ENCODE measurements at regions not wholly inside any gene's neighbourhood (a gene's known extent, or its start where the extent isn't known, plus 50 kb on each side); places are given as distances from the start of the nearest gene placed in this dataset.

GRCh38 chr4:53784112-53784511, 192.8 kb upstream of the LNX1 start:
- H3K27me3 Mint-ChIP-seq (ENCODE audit: insufficient read depth, low read depth, poor library complexity) = no peaks in the 10 kb centered on the region
- H3K27me3 ChIP-seq (ENCODE audit: insufficient read depth) = no peaks in the 10 kb centered on the region
- H3K4me2 ChIP-seq = no peak overlapping the region
- no peak overlapping the region for H3K4me3 Mint-ChIP-seq
- no peaks in the 10 kb centered on the region for H3K4me1 Mint-ChIP-seq
- no peaks in the 10 kb centered on the region for H3K36me3 ChIP-seq (ENCODE audit: insufficient read depth)
- DNase-seq (ENCODE audit: low spot score) = no peak
- H3K4me1 ChIP-seq (ENCODE audit: insufficient read depth) = no peaks in the 10 kb centered on the region; the same call in 1 of the 2 replicates
- no peak overlapping the region for H3K27ac ChIP-seq (ENCODE audit: low read depth)
- H3K27ac Mint-ChIP-seq = no peak overlapping the region
- no peak overlapping the region for H3K4me3 ChIP-seq
- no peaks in the 10 kb centered on the region for H3K9me3 Mint-ChIP-seq
- no peaks in the 10 kb centered on the region for H3K79me2 ChIP-seq (replicated peaks; ENCODE audit: insufficient read depth)
- no peak for ATAC-seq
- no peaks in the 10 kb centered on the region for H3K9me2 ChIP-seq (ENCODE audit: insufficient read depth)
- H3F3A ChIP-seq (replicated peaks; ENCODE audit: low read depth) = no peaks in the 10 kb centered on the region
- no peak overlapping the region for H2AFZ ChIP-seq
- no peaks in the 10 kb centered on the region for H3K36me3 Mint-ChIP-seq (ENCODE audit: low read depth)
- H4K20me1 ChIP-seq (replicated peaks; ENCODE audit: insufficient read depth) = no peaks in the 10 kb centered on the region
- no peak for TF ChIP-seq CREB1 (CRISPR knock-in tag; IDR thresholded peaks at IDR 0.05; ENCODE audit: low read depth)
- no peak for TF ChIP-seq EZH2phosphoT487 (IDR thresholded peaks at IDR 0.05; ENCODE audit: unreplicated experiment)
- TF ChIP-seq JUNB (IDR thresholded peaks at IDR 0.05; ENCODE audit: unreplicated experiment) = no peak
- no peak for TF ChIP-seq POLR2AphosphoS5 (IDR thresholded peaks at IDR 0.05; ENCODE audit: low read depth)
- TF ChIP-seq ZNF331 (CRISPR knock-in tag; IDR thresholded peaks at IDR 0.05; ENCODE audit: low read depth) = no peak
- TF ChIP-seq NANOG (IDR thresholded peaks at IDR 0.05; ENCODE audit: borderline replicate concordance) = no peak
- no peak for TF ChIP-seq ZNF114 (CRISPR knock-in tag; IDR thresholded peaks at IDR 0.05)
- no peak for TF ChIP-seq EZH2 (IDR thresholded peaks at IDR 0.05; ENCODE audit: low read depth, unreplicated experiment)
- TF ChIP-seq STAT1 (IDR thresholded peaks at IDR 0.05; ENCODE audit: unreplicated experiment) = no peak
- TF ChIP-seq REST (IDR thresholded peaks at IDR 0.05; ENCODE audit: unreplicated experiment) = no peak

GRCh38 chr4:53783208-53783859, 192.0 kb upstream of the LNX1 start:
- Histone ChIP-seq H3K27me3 (ENCODE audit: insufficient read depth) (no peaks in the 10 kb centered on the region), H3K4me3 (no peak overlapping the region), H3K27ac (ENCODE audit: low read depth) (no peak overlapping the region), H3K36me3 (ENCODE audit: insufficient read depth) (no peaks in the 10 kb centered on the region), H2AFZ (no peak overlapping the region), H4K20me1 (replicated peaks; ENCODE audit: insufficient read depth) (no peaks in the 10 kb centered on the region), H3K4me1 (ENCODE audit: insufficient read depth) (no peaks in the 10 kb centered on the region; the same call in 1 of the 2 replicates), H3K4me2 (no peak overlapping the region), H3K79me2 (replicated peaks; ENCODE audit: insufficient read depth) (no peaks in the 10 kb centered on the region), H3F3A (replicated peaks; ENCODE audit: low read depth) (no peaks in the 10 kb centered on the region), H3K9me2 (ENCODE audit: insufficient read depth) (no peaks in the 10 kb centered on the region)
- H3K27me3 Mint-ChIP-seq (ENCODE audit: insufficient read depth, low read depth, poor library complexity) = no peaks in the 10 kb centered on the region
- no peak for DNase-seq (ENCODE audit: low spot score)
- H3K36me3 Mint-ChIP-seq (ENCODE audit: low read depth) = no peaks in the 10 kb centered on the region
- H3K4me1 Mint-ChIP-seq = no peaks in the 10 kb centered on the region
- no peak overlapping the region for H3K4me3 Mint-ChIP-seq
- no peak for ATAC-seq
- no peaks in the 10 kb centered on the region for H3K9me3 Mint-ChIP-seq
- H3K27ac Mint-ChIP-seq = no peak overlapping the region
- TF ChIP-seq REST (IDR thresholded peaks at IDR 0.05; ENCODE audit: unreplicated experiment) (no peak), JUNB (IDR thresholded peaks at IDR 0.05; ENCODE audit: unreplicated experiment) (no peak), CREB1 (CRISPR knock-in tag; IDR thresholded peaks at IDR 0.05; ENCODE audit: low read depth) (no peak), ZNF114 (CRISPR knock-in tag; IDR thresholded peaks at IDR 0.05) (no peak), ZNF331 (CRISPR knock-in tag; IDR thresholded peaks at IDR 0.05; ENCODE audit: low read depth) (no peak), EZH2 (IDR thresholded peaks at IDR 0.05; ENCODE audit: low read depth, unreplicated experiment) (no peak)

Measured in GM23338 (cell line).